T-helper 2 cell treated with Interferon-gamma antibody and Interleukin-4, amounts not matched to agents 5 μg/mL and 100 μg/mL, for 36 hours (primary cell): ENCODE measurements at regions not wholly inside any gene's neighbourhood (a gene's known extent, or its start where the extent isn't known, plus 50 kb on each side); places are given as distances from the start of the nearest gene placed in this dataset.

Source experiments
- DNase-seq: peaks from one replicate; pipeline ENCODE4 v3.0.0; 2021; ENCODE audit warnings: low spot score
- H3K27ac Mint-ChIP-seq: one replicate; pipeline ENCODE4 v1.8.0; 2021; ENCODE audit warnings: mild to moderate bottlenecking, mixed read lengths
- H3K27me3 Mint-ChIP-seq: one replicate; pipeline ENCODE4 v1.8.0; 2021; ENCODE audit warnings: low read depth, mixed read lengths
- H3K36me3 Mint-ChIP-seq: one replicate; pipeline ENCODE4 v1.8.0; 2021; ENCODE audit warnings: low read depth, mixed read lengths
- H3K4me1 Mint-ChIP-seq: one replicate; pipeline ENCODE4 v1.8.0; 2021; ENCODE audit warnings: low read depth, mixed read lengths
- H3K4me3 Mint-ChIP-seq: one replicate; pipeline ENCODE4 v1.8.0; 2022; ENCODE audit warnings: mild to moderate bottlenecking, moderate library complexity, mixed read lengths
- H3K9me3 Mint-ChIP-seq: one replicate; pipeline ENCODE4 v1.8.0; 2021; ENCODE audit warnings: mixed read lengths

- no peaks in the 10 kb centered on the region for H3K27me3 Mint-ChIP-seq
- H3K4me3 Mint-ChIP-seq = no peak overlapping the region
- DNase-seq = no peak
- no peak overlapping the region for H3K27ac Mint-ChIP-seq
- H3K36me3 Mint-ChIP-seq = no peaks in the 10 kb centered on the region
- H3K4me1 Mint-ChIP-seq = no peaks in the 10 kb centered on the region
- H3K9me3 Mint-ChIP-seq = no peaks in the 10 kb centered on the region
Observed at GRCh38 chr17:13240851-13241250, 223.0 kb upstream of the ELAC2 start.

GRCh38 chr17:13230350-13231264 lies 212.8 kb upstream of the ELAC2 start:
- Mint-ChIP-seq H3K4me3 (no peak overlapping the region), H3K27me3 (no peaks in the 10 kb centered on the region), H3K36me3 (no peaks in the 10 kb centered on the region), H3K27ac (no peak overlapping the region), H3K4me1 (no peaks in the 10 kb centered on the region), H3K9me3 (no peaks in the 10 kb centered on the region)
- DNase-seq = no peak

- Mint-ChIP-seq H3K4me1 (no peaks in the 10 kb centered on the region), H3K27ac (no peak overlapping the region), H3K9me3 (no peaks in the 10 kb centered on the region), H3K4me3 (no peak overlapping the region), H3K36me3 (no peaks in the 10 kb centered on the region), H3K27me3 (no peaks in the 10 kb centered on the region)
- DNase-seq = no peak
Observed at GRCh38 chr17:13228225-13228624, 210.4 kb upstream of the ELAC2 start.

- Mint-ChIP-seq H3K27me3 (no peaks in the 10 kb centered on the region), H3K4me3 (no peak overlapping the region), H3K9me3 (no peaks in the 10 kb centered on the region), H3K4me1 (no peaks in the 10 kb centered on the region), H3K36me3 (no peaks in the 10 kb centered on the region), H3K27ac (no peak overlapping the region)
- DNase-seq = no peak
Observed at GRCh38 chr17:13222975-13223374, 205.1 kb upstream of the ELAC2 start.

- Mint-ChIP-seq H3K27ac (no peak overlapping the region), H3K27me3 (no peaks in the 10 kb centered on the region), H3K9me3 (no peaks in the 10 kb centered on the region), H3K4me1 (no peaks in the 10 kb centered on the region), H3K36me3 (no peaks in the 10 kb centered on the region), H3K4me3 (no peak overlapping the region)
- DNase-seq = no peak
Observed at GRCh38 chr17:13212860-13213259, 195.0 kb upstream of the ELAC2 start.

- H3K27me3 Mint-ChIP-seq = no peaks in the 10 kb centered on the region
- no peaks in the 10 kb centered on the region for H3K4me1 Mint-ChIP-seq
Observed at GRCh38 chr17:13209081-13209480, 191.3 kb upstream of the ELAC2 start.

GRCh38 chr17:13204607-13205237 lies 186.9 kb upstream of the ELAC2 start:
- DNase-seq = no peak
- no peaks in the 10 kb centered on the region for H3K36me3 Mint-ChIP-seq
- H3K27ac Mint-ChIP-seq = no peak overlapping the region
- H3K9me3 Mint-ChIP-seq = no peaks in the 10 kb centered on the region
- H3K4me1 Mint-ChIP-seq = no peaks in the 10 kb centered on the region
- H3K27me3 Mint-ChIP-seq = no peaks in the 10 kb centered on the region
- H3K4me3 Mint-ChIP-seq = no peak overlapping the region

More at GRCh38 chr17:13209081-13209480, 191.3 kb upstream of the ELAC2 start:
- no peak for DNase-seq
- Mint-ChIP-seq H3K36me3 (no peaks in the 10 kb centered on the region), H3K27ac (no peak overlapping the region), H3K9me3 (no peaks in the 10 kb centered on the region), H3K4me3 (no peak overlapping the region)

GRCh38 chr17:13202835-13203234 lies 185.0 kb upstream of the ELAC2 start:
- no peaks in the 10 kb centered on the region for H3K4me1 Mint-ChIP-seq
- H3K9me3 Mint-ChIP-seq = no peaks in the 10 kb centered on the region
- H3K4me3 Mint-ChIP-seq = no peak overlapping the region
- DNase-seq = no peak
- H3K27me3 Mint-ChIP-seq = no peaks in the 10 kb centered on the region
- H3K27ac Mint-ChIP-seq = no peak overlapping the region
- H3K36me3 Mint-ChIP-seq = no peaks in the 10 kb centered on the region

- Mint-ChIP-seq H3K27me3 (no peaks in the 10 kb centered on the region), H3K27ac (no peak overlapping the region), H3K4me3 (no peak overlapping the region), H3K9me3 (no peaks in the 10 kb centered on the region), H3K4me1 (no peaks in the 10 kb centered on the region), H3K36me3 (no peaks in the 10 kb centered on the region)
- DNase-seq = no peak
Observed at GRCh38 chr17:13200671-13201070, 182.8 kb upstream of the ELAC2 start.

- no peak for DNase-seq
- Mint-ChIP-seq H3K36me3 (no peaks in the 10 kb centered on the region), H3K27me3 (no peaks in the 10 kb centered on the region), H3K4me1 (no peaks in the 10 kb centered on the region), H3K27ac (no peak overlapping the region), H3K4me3 (no peak overlapping the region), H3K9me3 (no peaks in the 10 kb centered on the region)
Observed at GRCh38 chr17:13199425-13199824, 181.6 kb upstream of the ELAC2 start.

- no peak overlapping the region for H3K4me3 Mint-ChIP-seq
- no peaks in the 10 kb centered on the region for H3K4me1 Mint-ChIP-seq
- no peaks in the 10 kb centered on the region for H3K9me3 Mint-ChIP-seq
- H3K36me3 Mint-ChIP-seq = no peaks in the 10 kb centered on the region
- no peak overlapping the region for H3K27ac Mint-ChIP-seq
- no peak for DNase-seq
- H3K27me3 Mint-ChIP-seq = no peaks in the 10 kb centered on the region
Observed at GRCh38 chr17:13197586-13197985, 179.8 kb upstream of the ELAC2 start.

GRCh38 chr17:13194887-13195286 lies 177.1 kb upstream of the ELAC2 start:
- Mint-ChIP-seq H3K9me3 (peaks cover 2% of the 10 kb centered on the region), H3K4me3 (no peak overlapping the region), H3K27me3 (no peaks in the 10 kb centered on the region), H3K36me3 (no peaks in the 10 kb centered on the region), H3K4me1 (no peaks in the 10 kb centered on the region), H3K27ac (no peak overlapping the region)
- DNase-seq = no peak

GRCh38 chr17:13182854-13183253 lies 165.0 kb upstream of the ELAC2 start:
- no peak overlapping the region for H3K4me3 Mint-ChIP-seq
- no peaks in the 10 kb centered on the region for H3K27me3 Mint-ChIP-seq
- H3K27ac Mint-ChIP-seq = no peak overlapping the region
- H3K9me3 Mint-ChIP-seq = peaks cover 6% of the 10 kb centered on the region
- H3K36me3 Mint-ChIP-seq = no peaks in the 10 kb centered on the region
- DNase-seq = no peak
- no peaks in the 10 kb centered on the region for H3K4me1 Mint-ChIP-seq

- no peak for DNase-seq
- Mint-ChIP-seq H3K36me3 (no peaks in the 10 kb centered on the region), H3K27me3 (no peaks in the 10 kb centered on the region), H3K9me3 (peaks cover 6% of the 10 kb centered on the region), H3K27ac (no peak overlapping the region), H3K4me3 (no peak overlapping the region), H3K4me1 (no peaks in the 10 kb centered on the region)
Observed at GRCh38 chr17:13182450-13182849, 164.6 kb upstream of the ELAC2 start.
